Hematopoietic multipotent progenitor cell (in vitro differentiated cells): ENCODE measurements at regions not wholly inside any gene's neighbourhood (a gene's known extent, or its start where the extent isn't known, plus 50 kb on each side); places are given as distances from the start of the nearest gene placed in this dataset.

Experiments used
- DNase-seq, 3 donors: peaks; one replicate each; pipeline ENCODE4 v3.0.0-alpha.2; 2011 to 2015; ENCODE audit warnings: low read depth in 2 of 3, low spot score in 2 of 3

GRCh38 chr6:8277769-8278168 is 157.6 kb downstream of the SLC35B3 start:
- DNase-seq: peak in 1 of 3 donors; percentile 47

GRCh38 chr6:8276148-8276547 is 159.2 kb downstream of the SLC35B3 start:
- DNase-seq: no peak

DNA sequence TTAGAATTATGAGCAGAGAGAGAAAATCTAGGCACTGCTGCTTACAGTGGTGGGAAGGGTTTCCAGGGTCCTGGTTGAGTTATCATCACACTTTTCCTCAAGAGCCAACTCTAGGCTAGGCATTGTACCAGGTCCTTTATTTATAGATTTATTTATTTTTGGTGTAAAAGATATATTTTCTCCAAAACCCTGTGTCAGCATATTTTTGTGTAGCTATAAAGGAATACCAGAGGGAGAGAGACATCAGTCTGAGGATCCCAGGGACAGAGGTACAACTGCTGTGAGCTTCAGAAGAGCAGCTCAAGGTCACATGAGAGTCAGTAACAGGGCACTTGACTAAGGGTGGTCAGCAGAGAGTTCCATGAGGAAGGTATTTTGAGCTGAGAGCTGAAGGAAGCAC is 159.7 kb downstream of the SLC35B3 start:
- DNase-seq: no peak

GRCh38 chr6:8274226-8274625 is 161.1 kb downstream of the SLC35B3 start:
- no peak for DNase-seq

DNA sequence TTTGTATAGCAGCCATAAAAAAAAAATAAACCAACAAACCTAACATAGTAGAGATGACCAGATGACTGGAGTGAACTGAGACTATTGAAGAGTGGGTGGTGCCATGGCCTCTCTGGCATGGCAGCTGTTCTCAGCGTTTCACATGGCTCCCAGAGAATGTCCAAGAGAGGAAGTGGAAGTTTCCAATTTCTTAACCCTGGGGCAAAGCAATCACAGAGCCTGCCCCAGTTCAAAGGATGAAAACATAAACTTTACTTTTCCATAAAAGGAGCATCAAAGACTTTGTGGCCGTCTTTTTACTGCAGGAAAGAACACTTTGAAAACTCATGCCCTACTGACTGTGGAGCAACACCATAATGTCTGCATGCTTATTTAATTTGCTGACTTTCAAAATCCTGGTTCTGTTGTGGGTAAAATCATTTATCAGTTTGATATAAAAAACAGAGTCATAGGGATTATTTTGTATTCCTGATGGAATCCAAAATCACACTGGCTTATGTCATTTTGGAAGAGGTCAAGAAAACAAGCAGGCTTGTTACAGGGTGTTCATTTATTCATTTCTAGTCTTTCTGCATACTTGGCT is 165.4 kb downstream of the SLC35B3 start:
- no peak for DNase-seq

DNA sequence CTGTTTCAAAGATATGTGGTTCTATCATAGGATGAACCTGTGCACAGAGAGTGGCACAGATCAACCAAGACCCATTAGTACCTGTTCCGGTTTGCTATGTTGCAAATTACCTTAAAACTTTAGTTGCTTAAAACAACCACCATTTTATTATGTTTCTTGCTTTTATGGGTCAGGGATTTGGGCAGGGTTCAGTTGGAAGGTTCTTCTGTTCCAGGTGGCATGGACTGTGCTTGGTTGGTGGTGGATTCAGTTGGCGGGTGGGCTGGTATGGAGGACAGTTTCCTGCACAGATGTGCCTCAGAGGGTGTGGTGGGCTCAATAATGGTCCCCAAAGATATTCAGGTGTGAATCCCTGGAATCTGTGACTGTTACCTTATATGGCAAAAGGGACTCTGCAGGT is 166.3 kb downstream of the SLC35B3 start:
- no peak for DNase-seq

DNA sequence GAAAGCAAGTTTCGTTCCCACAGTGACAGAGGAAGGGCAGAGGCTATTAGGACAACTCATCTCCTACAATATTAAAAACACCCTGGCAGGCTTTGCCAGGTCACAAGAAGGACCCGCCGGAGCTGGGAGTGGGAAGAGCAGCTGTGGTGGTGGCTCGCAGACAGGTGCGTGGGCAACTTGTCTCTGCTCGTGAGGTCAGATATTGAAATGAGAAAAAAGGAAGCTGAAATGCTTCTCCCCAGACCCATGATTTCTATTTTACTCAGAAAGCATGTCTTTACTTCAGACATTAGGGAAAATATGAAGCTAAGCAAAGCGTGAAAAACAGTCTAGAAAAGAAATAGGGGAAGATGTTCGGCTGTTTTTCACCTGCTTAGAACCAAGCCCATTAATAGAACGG is 166.3 kb upstream of the EEF1E1 start:
- no peak for DNase-seq

DNA sequence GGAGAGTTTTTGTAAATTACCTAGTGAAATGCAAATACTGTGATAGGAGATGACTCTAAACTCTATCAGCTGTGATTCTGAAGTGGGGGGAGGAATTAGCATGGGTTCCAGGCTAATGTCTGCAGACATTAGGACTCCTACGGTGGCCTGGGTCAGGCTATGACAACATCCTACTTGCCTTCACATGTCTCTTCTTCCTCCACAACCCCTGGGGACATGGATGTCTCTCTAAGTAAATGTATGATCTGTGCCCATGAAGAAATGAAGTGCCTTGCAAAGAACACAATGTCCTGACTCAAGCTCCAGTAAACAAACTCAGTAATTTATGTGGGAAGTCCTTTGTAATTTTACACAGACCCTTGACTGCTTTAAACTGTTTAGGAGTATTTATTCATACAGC is 165.8 kb upstream of the EEF1E1 start:
- no peak for DNase-seq

- DNase-seq: no peak
Measured at GRCh38 chr6:8260610-8261009, 158.3 kb upstream of the EEF1E1 start.

GRCh38 chr6:8246403-8246802 is 144.1 kb upstream of the EEF1E1 start:
- DNase-seq: no peak

- DNase-seq: no peak
Measured at GRCh38 chr6:8245726-8246125, 143.4 kb upstream of the EEF1E1 start.

DNA sequence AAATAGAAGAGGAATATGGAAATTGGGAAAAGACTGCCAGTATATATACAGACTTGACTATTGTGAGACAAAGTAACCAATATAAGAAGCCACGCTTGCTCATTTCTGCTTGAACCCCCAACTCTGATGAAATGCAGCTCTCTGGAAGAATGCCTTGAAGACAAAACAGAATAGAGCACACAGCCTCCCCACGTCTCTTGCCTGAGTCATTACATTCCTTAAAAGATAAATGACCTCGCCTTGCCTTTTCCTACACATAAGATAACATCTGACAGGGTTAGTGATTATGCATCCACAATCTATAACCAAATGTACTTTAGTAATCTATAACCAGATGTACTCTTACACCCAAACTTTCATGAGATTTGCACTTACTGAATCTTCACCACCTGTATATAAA is 141.1 kb upstream of the EEF1E1 start:
- no peak for DNase-seq

DNA sequence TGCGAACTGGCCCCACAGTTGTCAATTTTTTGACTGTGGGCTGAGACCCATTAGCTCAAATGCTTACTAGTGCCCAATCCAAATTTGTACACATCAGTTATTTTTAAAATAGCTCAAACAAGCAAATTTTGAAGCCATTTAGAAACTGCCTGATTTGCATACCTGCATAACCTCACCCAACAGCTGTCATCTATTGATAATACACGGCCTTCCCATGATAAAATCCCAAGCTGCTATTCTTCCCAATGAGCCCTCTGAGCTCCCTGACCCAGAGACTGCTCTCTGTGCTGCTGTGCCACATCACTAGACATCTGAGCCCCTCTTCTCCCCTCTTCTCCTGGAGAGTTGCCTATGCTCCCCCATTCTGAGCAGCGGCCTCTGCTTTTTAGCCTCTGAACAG is 140.5 kb upstream of the EEF1E1 start:
- no peak for DNase-seq

DNA sequence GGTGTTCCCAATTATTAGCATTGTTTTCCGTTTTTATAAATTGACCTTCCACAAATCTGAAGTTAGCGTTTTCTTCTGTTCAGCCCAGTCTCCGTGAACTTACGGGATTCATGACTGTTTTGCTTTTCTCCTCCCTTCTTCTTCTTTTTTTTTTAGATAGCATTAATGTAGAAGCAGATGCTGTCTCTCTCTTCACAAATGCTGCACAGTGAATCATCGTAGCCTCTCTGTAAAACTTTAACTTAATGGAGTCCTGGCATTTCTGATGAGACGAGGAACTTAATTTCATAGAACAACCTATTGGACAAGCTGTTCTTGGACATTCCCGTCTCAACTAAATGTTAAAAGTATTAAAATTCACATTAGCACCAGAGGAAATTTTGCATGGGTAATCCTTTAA is 138.0 kb upstream of the EEF1E1 start:
- no peak for DNase-seq

- DNase-seq: no peak
Measured at GRCh38 chr6:8238773-8239683, 136.7 kb upstream of the EEF1E1 start.

DNA sequence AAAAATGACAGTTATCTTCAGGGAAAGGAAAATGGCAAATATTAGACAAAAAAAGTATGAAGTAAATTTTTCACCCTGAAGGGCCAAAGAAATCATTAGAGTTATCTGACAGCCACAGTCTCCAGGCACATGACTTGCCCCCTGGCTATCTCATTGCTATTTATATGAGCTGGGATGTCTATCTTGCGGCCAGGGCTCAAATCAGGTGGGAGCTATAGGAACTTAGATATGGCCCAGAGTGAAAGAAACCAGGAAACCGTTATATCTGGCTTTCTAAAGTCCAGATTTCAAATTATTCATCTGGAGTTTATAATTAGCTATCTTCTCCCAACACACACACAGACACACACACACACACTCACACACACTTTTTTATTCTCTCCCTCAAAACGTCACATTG is 135.3 kb upstream of the EEF1E1 start:
- peak in 1 of 3 donors; percentile 8 for DNase-seq

DNA sequence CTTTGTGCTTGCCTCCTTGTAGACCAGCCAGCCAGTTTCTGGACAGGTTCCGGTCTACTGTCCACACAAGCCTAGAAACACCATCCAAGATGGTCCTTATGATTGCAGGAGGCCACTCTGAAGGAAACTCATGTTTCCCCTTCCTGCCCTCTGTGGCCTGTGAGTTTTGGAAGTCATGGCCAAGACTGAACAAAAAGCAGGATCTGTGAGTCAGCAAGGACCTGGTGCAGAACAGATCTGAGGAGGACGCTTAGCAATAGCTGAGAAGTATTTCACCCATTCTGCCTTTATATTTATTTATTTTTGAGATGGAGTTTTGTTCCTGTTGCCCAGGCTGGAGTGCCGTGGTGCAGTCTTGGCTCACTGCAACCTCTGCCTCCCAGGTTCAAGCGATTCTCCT is 134.6 kb upstream of the EEF1E1 start:
- no peak for DNase-seq

GRCh38 chr6:8234321-8234720 is 132.0 kb upstream of the EEF1E1 start:
- no peak for DNase-seq

- no peak for DNase-seq
Measured at GRCh38 chr6:8231956-8232355, 129.6 kb upstream of the EEF1E1 start.

- no peak for DNase-seq
Measured at GRCh38 chr6:8229915-8230756, 127.8 kb upstream of the EEF1E1 start.

GRCh38 chr6:8225113-8225512 is 122.8 kb upstream of the EEF1E1 start:
- no peak for DNase-seq
